T47D (cell line): ENCODE measurements at regions not wholly inside any gene's neighbourhood (a gene's known extent, or its start where the extent isn't known, plus 50 kb on each side); places are given as distances from the start of the nearest gene placed in this dataset.
"Not testable (repeated sequence)": the region's sequence is repeated elsewhere in the genome, so short reads cannot be mapped to it uniquely, and the experiment has no call there.

Source experiments
- DNase-seq, 2 experiments: peaks; one replicate each; pipeline versions ENCODE4 v3.0.0 to v3.0.0-alpha.2; 2011 to 2012; ENCODE audit warnings: low read depth in 1 of 2, low spot score in 1 of 2
- JUND ChIP-seq: IDR thresholded peaks from 2 replicates; pipeline ENCODE4 v1.6.1; 2012; ENCODE audit warnings: low read depth
- in situ Hi-C: cut with HindIII; loops from 2 replicates; pipeline ENCODE4 v1.10.0; 2016; ENCODE audit warnings: low sequenced_read_pairs, low pct_unique_long_range_greater_than_20kb

DNA sequence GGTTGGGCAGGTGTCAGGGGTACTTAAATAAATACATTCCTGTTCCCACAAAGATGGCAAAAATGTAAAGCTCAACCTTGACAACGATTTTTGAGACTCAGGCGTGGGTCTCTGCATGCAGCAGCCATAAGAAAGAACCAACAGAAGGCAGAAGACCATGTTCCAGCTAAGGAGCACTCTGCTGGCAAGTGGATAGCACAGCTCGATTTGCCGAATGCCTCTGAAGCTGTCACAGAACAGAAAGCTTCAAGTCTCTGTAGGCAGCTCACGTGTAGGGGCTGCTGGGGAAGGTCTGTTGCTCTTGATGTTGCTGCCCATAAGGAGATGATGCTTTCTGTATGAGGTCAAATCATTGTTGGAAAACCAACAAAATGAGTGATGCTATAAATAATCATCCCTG is 119.6 kb upstream of the GRIN3A start:
- in situ Hi-C loops = no loop called here
- no peak for DNase-seq

DNA sequence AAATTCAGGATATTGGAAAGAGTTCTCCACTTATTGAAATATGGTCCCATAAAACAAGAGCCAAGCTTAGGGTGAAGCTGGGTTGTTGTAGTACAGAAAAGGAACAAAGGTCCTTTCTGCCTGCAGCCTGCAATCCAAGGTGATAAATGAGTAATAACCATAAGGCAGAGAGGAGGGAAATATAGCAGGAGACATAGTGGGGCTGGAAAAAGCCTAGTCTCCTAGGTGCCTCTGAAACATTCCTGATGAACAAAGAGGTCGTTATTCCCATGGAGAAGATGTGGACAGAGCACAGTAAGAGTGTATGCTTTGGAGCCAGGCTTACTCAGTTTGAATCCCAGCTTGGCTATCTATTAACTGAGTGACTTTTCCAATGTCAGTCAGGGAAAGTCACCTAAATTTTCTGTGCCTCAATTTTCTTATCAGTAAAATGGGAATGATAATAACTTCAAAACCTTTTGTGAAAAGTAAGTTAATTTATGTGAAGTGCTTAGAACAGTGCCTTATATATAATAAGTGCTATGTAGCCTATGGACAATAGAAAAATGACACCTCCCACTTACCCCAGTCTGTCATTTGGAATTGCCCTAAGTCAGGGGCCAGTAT is 110.8 kb upstream of the GRIN3A start:
- no peak for DNase-seq
- TF ChIP-seq JUND = no peak
- in situ Hi-C loops = no loop called here

More for the DNA sequence above, 119.6 kb upstream of the GRIN3A start:
- TF ChIP-seq JUND = no peak

DNA sequence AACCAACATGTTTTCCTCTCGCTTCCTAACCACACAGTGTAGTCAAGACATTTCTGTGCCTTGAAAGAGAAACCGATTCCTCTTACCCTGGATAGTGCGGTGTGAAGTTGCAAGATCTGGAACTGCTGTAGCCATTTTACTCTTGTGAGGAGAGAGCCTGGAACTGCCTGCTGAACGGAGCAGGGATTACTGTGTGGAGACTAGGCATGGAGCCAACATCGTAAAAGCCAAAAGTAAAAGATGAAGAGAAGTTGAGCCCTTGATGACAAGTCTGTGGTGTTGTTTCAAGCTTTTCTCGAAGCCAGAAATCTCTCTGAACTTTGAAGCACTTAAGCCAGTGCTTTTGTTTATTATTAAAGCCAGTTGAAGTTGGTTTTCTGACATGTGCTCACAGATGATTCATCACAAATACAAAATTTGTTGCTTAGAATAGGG is 110.1 kb upstream of the GRIN3A start:
- in situ Hi-C loops = no loop called here
- TF ChIP-seq JUND = no peak
- DNase-seq = peak in 1 of 2 experiments; percentile 5

DNA sequence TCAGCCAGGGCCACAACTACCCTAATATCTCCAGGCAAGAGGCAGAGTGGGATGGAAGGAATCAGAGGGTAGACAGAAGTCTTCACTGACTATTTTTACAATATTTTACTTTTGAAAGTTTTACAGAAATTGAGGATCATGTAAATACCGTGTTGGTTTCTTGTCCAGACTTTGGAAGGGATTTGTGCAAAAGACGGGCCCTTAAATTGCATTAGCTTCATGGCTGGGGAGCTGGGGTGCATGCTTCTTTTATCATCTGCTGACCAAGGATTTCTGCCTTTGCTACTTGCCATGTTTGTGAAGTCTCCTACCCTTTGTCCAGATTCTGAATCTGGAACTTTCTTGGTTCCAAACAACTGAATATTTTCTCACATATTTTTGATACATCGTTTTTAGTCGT is 107.7 kb upstream of the GRIN3A start:
- in situ Hi-C loops = no loop called here
- no peak for DNase-seq
- TF ChIP-seq JUND = no peak

DNA sequence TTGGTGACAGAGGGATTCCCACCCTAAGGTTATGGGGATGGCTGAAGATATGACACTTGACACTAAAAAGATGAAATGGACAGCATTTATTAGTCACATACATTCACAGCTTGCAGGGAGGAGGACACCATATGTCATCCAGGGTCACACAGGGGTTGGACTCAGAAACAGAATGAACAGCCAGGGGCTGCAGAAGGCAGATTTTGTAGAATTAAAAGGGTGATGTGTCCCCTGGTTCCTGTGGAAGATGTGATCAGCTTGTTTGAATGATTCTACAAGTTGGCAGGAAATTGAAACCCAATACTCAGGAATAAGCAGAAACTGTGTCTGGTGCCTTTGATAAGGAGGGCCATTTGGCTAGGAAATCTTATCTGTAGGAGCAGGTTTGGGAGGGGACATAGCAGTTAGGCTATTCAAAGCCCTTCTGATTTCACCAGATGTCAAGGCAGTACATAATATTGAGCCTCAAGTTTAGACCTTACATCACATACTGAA is 102.3 kb upstream of the GRIN3A start:
- in situ Hi-C loops = no loop called here
- no peak for TF ChIP-seq JUND
- DNase-seq = no peak

DNA sequence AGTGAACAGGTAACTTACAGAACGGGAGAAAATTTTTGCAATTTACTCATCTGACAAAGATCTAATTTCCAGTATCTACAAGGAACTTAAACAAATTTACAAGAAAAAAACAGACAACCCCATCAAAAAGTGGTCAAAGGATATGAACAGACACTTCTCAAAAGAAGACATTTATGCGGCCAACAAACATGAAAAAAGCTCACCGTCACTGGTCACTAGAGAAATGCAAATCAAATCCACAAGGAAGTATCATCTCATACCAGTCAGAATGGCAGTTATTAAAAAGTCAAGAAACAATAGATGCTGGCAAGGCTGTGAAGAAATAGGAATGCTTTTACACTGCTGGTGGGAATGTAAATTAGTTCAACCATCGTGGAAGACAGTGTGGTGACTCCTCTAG is 100.5 kb upstream of the GRIN3A start:
- DNase-seq, in situ Hi-C loops: not testable (repeated sequence)

DNA sequence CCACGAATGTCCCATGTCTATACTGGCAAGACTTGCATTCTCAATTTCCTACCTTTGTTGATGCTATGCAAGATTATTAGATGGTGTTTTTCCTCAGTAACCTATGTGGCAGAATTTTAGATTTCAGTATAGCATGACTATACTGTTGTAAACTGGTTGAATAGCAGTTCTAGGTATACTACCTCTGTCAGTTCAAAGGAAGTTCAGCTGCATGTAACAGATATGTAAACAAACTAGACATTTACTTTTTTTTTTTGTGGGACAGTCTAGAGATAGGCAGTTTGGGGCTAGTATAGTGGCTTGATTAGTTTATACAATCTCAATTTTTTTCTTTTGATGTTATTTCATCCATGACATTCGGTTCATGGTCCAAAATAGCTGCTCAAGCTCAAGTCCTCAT is 97.6 kb upstream of the GRIN3A start:
- TF ChIP-seq JUND = no peak
- DNase-seq = no peak
- in situ Hi-C loops = no loop called here

DNA sequence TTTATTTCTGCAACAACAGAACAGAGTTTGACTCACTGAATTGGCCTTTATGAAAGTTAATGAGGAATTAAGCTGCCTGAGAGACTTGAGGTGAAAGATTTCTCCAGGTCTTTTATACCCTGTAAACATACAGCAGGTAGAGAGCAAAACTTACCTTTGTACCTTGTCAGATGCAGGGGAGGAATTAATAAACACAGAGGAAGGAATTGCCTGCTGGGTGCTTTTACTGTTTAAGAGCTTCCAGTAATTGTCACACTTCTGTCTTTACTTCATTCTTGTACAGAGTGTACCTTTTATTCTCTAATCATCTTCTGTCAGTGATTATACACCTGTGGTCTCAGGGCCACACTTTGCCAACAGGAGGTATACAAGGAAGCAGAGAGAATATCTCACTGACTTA is 94.0 kb upstream of the GRIN3A start:
- DNase-seq = no peak
- in situ Hi-C loops = no loop called here
- TF ChIP-seq JUND = no peak

DNA sequence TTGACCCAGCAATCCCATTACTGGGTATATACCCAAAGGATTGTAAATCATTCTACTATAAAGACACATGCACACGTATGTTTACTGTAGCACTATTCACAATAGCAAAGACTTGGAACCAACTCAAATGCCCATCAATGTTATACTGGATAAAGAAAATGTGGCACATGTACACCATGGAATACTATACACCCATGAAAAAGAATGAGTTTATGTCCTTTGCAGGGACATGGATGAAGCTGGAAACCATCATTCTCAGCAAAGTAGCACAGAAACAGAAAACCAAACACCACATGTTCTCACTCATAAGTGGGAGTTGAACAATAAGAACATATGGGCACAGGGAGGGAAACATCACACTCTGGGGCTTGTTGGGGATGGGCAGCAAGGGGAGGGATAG is 83.0 kb upstream of the GRIN3A start:
- DNase-seq, in situ Hi-C loops: not testable (repeated sequence)

DNA sequence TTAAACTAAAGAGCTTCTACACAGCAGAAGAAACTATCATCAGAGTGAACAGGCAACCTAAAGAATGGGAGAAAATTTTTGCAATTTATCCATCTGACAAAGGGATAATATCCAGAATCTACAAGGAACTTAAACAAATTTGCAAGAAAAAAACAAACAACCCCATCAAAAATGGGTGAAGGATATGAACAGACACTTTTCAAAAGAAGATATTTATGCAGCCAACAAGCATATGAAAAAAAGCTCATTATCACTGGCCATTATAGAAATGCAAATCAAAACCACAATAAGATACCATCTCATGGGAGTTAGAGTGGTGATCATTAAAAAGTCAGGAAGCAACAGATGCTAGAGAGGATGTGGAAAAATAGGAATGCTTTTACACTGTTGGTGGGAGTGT is 82.5 kb upstream of the GRIN3A start:
- in situ Hi-C loops, DNase-seq: not testable (repeated sequence)

DNA sequence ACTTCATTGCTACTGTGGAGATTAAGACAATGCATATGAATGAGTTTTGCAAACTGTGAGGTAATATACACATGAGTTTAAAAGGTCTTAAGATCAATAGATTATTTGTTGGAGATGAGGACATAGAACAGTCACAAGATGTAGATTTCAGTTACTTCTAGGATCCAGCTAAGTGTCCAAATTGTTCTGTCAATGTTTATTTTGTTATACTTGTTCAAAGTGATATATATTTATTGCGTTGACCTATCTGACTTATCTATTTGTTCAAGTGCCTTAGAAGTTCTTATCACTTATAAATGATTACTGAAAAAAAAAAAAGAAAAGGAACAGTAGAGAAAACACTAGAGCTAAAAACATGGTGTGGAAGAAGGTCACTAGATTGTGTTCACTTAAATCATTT is 75.6 kb upstream of the GRIN3A start:
- no peak for TF ChIP-seq JUND
- in situ Hi-C loops = no loop called here
- DNase-seq = no peak

DNA sequence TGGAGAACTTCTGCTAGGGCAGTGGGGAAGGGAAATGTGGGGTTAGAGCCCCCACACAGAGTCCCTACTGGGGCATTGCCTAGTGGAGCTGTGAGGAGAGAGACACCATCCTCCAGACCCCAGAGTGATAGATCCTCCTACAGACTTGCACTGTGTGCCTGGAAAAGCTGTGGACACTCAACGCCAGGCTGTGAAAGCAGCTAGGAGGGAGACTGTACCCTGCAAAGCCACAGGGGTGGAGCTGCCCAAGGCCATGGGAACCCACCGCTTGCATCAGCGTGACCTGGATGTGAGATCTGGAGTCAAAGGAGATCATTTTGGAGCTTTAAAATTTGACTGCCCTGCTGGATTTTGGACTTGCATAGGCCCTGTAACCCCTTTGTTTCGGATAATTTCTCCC is 69.4 kb upstream of the GRIN3A start:
- in situ Hi-C loops, DNase-seq: not testable (repeated sequence)

DNA sequence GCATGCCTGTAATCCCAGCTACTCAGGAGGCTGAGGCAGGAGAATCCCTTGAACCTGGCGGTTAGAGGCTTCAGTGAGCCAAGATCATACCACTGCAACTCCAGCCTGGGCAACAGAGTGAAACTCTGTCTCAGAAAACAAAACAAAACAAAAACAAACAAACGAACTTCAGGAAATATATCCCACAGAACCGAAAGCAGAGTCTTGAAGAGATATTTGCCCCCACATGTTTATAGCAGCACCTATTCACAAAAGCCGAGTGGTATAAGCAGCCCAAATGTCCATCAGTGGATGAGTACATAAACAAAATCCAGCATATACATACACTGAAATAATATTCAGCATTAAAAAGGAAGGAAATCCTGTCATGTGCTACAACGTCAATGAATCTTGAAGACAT is 57.6 kb upstream of the GRIN3A start:
- in situ Hi-C loops = no loop called here
- DNase-seq = no peak
- TF ChIP-seq JUND = no peak

DNA sequence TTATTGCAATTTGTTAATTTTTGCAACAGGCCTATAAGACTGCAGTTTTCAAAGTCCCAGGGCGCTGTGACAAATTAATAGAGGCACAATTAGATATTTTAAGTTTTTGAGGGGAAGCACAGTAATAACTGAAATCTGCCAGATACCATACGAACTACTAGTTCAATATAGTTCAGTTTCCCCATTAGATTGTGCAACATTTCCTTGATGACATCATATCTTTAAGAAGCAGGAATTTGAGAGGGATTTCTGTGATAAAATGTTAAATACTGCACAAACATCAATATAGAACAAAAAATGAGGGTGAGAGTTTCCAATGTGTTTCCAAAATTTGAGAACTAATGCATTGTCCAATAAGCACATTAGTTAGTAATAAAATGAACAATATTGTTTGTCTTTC is 56.7 kb upstream of the GRIN3A start:
- no peak for DNase-seq
- in situ Hi-C loops = no loop called here
- TF ChIP-seq JUND = no peak
